Kidney epithelial cell (primary cell): ENCODE measurements at regions not wholly inside any gene's neighbourhood (a gene's known extent, or its start where the extent isn't known, plus 50 kb on each side); places are given as distances from the start of the nearest gene placed in this dataset.

ENCODE experiments used
- DNase-seq: peaks from one replicate; pipeline ENCODE4 v3.0.0-alpha.2; 2010; ENCODE audit warnings: low read depth
- H3K27me3 ChIP-seq: 2 replicates; pipeline ENCODE4 v1.6.0; 2011; ENCODE audit warnings: low read length; ENCODE audit not compliant: control insufficient read depth, insufficient read depth
- H3K36me3 ChIP-seq: 2 replicates; pipeline ENCODE4 v1.5.1; 2011; ENCODE audit warnings: low read length; ENCODE audit not compliant: control insufficient read depth, insufficient read depth
- H3K4me3 ChIP-seq: 2 replicates; pipeline ENCODE4 v1.5.1; 2011; ENCODE audit warnings: low read depth, mild to moderate bottlenecking, control low read depth, low read length
- TF ChIP-seq, protein P1 (sequence below): IDR thresholded peaks from 2 replicates; pipeline ENCODE4 v1.5.1; 2011; ENCODE audit warnings: mild to moderate bottlenecking, moderate library complexity, low read length, control low read depth, inconsistent platforms; ENCODE audit not compliant: insufficient read depth, poor library complexity, severe bottlenecking

DNA sequence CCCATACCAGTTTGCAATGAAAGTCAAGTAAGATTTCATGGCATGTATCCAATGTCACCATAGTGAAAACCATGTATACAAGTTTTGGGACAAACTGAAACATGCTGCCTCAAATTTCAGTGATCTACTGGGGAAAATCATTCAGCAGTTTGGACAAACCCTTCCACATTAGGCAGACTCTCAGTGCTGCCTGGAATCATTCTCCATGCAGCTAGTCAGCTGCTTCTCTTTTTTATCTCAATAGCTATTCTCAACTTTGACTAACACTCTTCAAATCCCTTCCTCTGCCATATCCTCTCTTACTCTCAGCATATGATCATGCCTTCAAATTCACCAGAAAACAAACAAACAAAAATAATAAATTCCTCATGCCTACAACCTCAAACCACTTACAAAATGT lies 323.3 kb downstream of the MAN2A1 start:
- no peak for DNase-seq
- Histone ChIP-seq H3K36me3 (no peaks in the 10 kb centered on the region), H3K27me3 (no peaks in the 10 kb centered on the region), H3K4me3 (no peak overlapping the region)
- TF ChIP-seq, protein P1, sequence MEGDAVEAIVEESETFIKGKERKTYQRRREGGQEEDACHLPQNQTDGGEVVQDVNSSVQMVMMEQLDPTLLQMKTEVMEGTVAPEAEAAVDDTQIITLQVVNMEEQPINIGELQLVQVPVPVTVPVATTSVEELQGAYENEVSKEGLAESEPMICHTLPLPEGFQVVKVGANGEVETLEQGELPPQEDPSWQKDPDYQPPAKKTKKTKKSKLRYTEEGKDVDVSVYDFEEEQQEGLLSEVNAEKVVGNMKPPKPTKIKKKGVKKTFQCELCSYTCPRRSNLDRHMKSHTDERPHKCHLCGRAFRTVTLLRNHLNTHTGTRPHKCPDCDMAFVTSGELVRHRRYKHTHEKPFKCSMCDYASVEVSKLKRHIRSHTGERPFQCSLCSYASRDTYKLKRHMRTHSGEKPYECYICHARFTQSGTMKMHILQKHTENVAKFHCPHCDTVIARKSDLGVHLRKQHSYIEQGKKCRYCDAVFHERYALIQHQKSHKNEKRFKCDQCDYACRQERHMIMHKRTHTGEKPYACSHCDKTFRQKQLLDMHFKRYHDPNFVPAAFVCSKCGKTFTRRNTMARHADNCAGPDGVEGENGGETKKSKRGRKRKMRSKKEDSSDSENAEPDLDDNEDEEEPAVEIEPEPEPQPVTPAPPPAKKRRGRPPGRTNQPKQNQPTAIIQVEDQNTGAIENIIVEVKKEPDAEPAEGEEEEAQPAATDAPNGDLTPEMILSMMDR = no peak

DNA sequence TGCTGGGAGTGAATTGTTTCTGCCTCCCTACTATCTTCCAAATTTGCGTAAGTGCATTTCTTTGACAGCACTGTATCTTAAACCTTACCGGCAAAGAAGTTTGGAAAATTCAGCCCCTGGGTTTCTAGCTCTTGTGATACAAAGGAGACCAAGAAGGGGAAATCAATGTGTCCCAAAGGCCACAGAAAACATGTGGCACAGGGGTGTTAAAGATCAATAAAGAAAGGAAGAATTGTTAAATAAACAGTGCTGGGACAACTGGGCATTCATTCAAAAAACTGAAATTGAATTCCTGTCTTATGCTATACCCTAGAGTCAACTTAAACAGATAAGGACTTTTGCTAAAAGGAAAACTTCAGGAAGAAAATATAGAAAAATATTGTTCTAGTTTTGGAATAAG lies 328.1 kb downstream of the MAN2A1 start:
- TF ChIP-seq, protein P1 = no peak
- H3K4me3 ChIP-seq = no peak overlapping the region
- no peaks in the 10 kb centered on the region for H3K27me3 ChIP-seq
- H3K36me3 ChIP-seq = no peaks in the 10 kb centered on the region
- DNase-seq = no peak

DNA sequence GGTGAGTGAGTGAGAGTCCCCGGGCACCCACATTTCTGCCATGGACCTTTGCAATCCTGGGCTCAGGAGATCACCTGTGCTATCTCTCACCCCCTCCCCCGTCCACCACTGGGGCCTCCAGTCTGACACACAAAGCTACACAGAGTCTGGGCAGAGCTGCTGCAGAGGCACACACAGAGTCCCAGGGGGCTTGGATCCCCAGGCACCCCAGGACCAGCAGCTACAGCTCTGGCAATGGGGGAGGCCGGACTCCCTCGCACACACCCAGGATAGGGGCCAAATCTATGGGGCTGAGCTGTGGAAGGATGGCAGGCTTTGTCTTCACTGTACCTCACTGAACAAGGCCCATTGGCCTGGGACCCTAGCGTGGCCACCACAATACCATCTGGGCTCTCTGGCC lies 328.8 kb downstream of the MAN2A1 start:
- Histone ChIP-seq H3K27me3 (no peaks in the 10 kb centered on the region), H3K36me3 (no peaks in the 10 kb centered on the region), H3K4me3 (no peak overlapping the region)
- DNase-seq = no peak
- TF ChIP-seq, protein P1 = no peak

DNA sequence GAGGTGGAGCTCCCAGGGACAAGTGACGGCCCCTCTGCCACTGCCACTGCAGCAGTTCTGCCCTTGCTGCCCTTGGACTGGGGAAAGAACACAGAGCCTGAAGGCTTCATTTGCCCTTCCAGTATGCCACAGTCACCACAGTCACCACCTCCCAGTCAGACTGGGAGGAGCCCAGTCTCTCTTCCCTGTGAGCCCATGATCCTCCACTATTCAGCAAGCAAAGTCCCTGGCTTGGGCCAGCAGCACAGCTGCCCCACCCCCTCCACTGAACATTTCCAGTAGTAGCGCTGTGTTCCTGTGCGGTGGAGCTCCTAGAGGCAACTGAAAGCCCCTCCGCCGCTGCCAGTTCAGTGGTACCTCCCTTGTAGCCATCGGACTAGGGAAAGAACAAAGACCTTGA lies 329.4 kb downstream of the MAN2A1 start:
- no peak for DNase-seq
- H3K27me3 ChIP-seq = no peaks in the 10 kb centered on the region
- H3K36me3 ChIP-seq = no peaks in the 10 kb centered on the region
- TF ChIP-seq, protein P1 = no peak
- H3K4me3 ChIP-seq = no peak overlapping the region

DNA sequence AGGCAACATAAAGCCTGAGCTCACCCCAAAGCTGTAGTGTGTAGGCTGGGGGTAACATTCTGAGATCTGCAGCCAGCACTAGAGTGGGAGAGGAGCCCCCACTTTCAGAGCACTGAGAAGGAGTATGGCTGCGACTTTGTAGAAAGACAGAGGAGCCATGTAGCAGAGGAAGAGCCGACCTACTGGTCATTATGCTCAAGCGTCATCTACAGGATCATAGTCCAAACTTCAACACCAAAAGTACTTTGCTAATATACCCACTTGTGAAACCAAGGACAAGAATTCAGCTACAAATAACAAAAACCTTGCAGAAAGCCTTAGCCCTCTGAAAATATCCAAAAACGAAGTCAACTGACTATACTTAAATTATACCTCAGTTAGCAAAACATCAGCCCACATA lies 330.1 kb downstream of the MAN2A1 start:
- no peak overlapping the region for H3K4me3 ChIP-seq
- TF ChIP-seq, protein P1 = no peak
- no peak for DNase-seq

DNA sequence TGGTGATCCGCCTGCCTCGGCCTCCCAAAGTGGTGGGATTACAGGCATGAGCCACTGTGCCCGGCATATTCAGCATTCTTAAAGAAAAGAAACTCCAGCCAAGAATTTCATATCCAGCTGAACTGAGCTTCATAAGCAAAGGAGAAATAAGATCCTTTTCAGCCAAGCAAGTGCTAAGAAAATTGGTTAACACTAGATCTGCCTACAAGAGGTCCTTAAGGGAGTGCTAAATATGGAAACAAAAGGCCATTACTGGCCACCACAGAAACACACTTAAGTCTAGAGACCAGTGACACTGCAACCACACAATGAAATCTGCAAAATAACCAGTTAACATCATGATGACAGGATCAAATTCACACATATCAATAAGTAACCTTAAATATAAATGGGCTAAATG lies 331.5 kb downstream of the MAN2A1 start:
- Histone ChIP-seq H3K4me3 (no peak overlapping the region), H3K36me3 (no peaks in the 10 kb centered on the region), H3K27me3 (no peaks in the 10 kb centered on the region)
- TF ChIP-seq, protein P1 = no peak
- no peak for DNase-seq

More for the DNA sequence above, 330.1 kb downstream of the MAN2A1 start:
- Histone ChIP-seq H3K27me3 (no peaks in the 10 kb centered on the region), H3K36me3 (no peaks in the 10 kb centered on the region)
